SK-N-SH (cell line): ENCODE measurements at regions not wholly inside any gene's neighbourhood (a gene's known extent, or its start where the extent isn't known, plus 50 kb on each side); places are given as distances from the start of the nearest gene placed in this dataset.

Source experiments
- CTCF ChIA-PET: fragments of 300-600, 350-600 bp; formaldehyde crosslinking; extraction: SDS; loops from one replicate; lab custom pipeline; 2021; lab: Yijun Ruan, JAX
- POLR2A ChIA-PET: fragments of 350-600 bp; sonication (Branson Sonifier 250); formaldehyde crosslinking; extraction: SDS; loops from one replicate; lab custom pipeline; 2020; ENCODE audit warnings: antibody characterized with exemption, inconsistent platforms; lab: Yijun Ruan, JAX
- DNase-seq: peaks from one replicate; pipeline ENCODE4 v3.0.0; 2012
- H2AFZ ChIP-seq: fragments of 200-600 bp; sonication (generic); 2 replicates; pipeline ENCODE4 v1.8.1; 2016; ENCODE audit warnings: antibody characterized with exemption, mild to moderate bottlenecking, low read depth
- H3F3A ChIP-seq: fragments of 200-600 bp; sonication (generic); replicated peaks from 2 replicates; pipeline ENCODE3; 2016; ENCODE audit warnings: antibody characterized with exemption, mild to moderate bottlenecking; ENCODE audit not compliant: insufficient read depth
- H3K27ac ChIP-seq, 2 experiments: fragments of 200-500 bp in 1 of 2; fragments of 200-600 bp in 1 of 2; sonication (Bioruptor generic) in 1 of 2; sonication (generic), shearing (Covaris generic) in 1 of 2; 2 replicates each; pipeline versions ENCODE4 v1.5.1 to v1.6.1; 2014 to 2016; ENCODE audit warnings: low read depth in 2 of 2, inconsistent platforms in 1 of 2, low read length in 1 of 2, mild to moderate bottlenecking in 1 of 2, mixed read lengths in 1 of 2
- H3K27me3 ChIP-seq: fragments of 200-600 bp; sonication (generic), shearing (Covaris generic); 2 replicates; pipeline ENCODE4 v1.6.1; 2016; ENCODE audit warnings: mixed run types; ENCODE audit not compliant: insufficient read depth
- H3K36me3 ChIP-seq, 2 experiments: fragments of 200-500 bp in 1 of 2; fragments of 200-600 bp in 1 of 2; sonication (Bioruptor generic) in 1 of 2; sonication (generic) in 1 of 2; replicated peaks in 1 of 2; 2 replicates each; pipeline versions ENCODE3 to v1.5.1; 2014 to 2016; ENCODE audit warnings: low read length in 1 of 2, mild to moderate bottlenecking in 1 of 2; ENCODE audit not compliant: insufficient read depth in 2 of 2, control insufficient read depth in 1 of 2
- H3K4me1 ChIP-seq, 2 experiments: fragments of 200-500 bp in 1 of 2; fragments of 200-600 bp in 1 of 2; sonication (Bioruptor generic) in 1 of 2; sonication (generic), shearing (Covaris generic) in 1 of 2; 2 replicates each; pipeline versions ENCODE4 v1.5.1 to v1.6.1; 2014 to 2016; ENCODE audit warnings: low read depth in 1 of 2, low read length in 1 of 2, mixed run types in 1 of 2; ENCODE audit not compliant: insufficient read depth in 2 of 2, control insufficient read depth in 1 of 2
- H3K4me2 ChIP-seq: fragments of 200-600 bp; sonication (generic), shearing (Covaris generic); 2 replicates; pipeline ENCODE4 v1.6.1; 2017; ENCODE audit warnings: mixed run types
- H3K4me3 ChIP-seq, 2 experiments: fragments of 200-500 bp in 1 of 2; fragments of 200-600 bp in 1 of 2; sonication (Bioruptor generic) in 1 of 2; sonication (generic), shearing (Covaris generic) in 1 of 2; 2 replicates each; pipeline versions ENCODE4 v1.5.1 to v1.8.1; 2014 to 2016; ENCODE audit warnings: low read depth in 2 of 2, inconsistent platforms in 1 of 2, low read length in 1 of 2, mild to moderate bottlenecking in 1 of 2, mixed read lengths in 1 of 2, moderate library complexity in 1 of 2
- H3K79me2 ChIP-seq: fragments of 200-600 bp; sonication (generic); 2 replicates; pipeline ENCODE4 v1.8.1; 2017; ENCODE audit warnings: mild to moderate bottlenecking; ENCODE audit not compliant: insufficient read depth
- H3K9ac ChIP-seq: fragments of 200-600 bp; sonication (generic); 2 replicates; pipeline ENCODE4 v1.6.1; 2017; ENCODE audit warnings: mixed run types
- H3K9me2 ChIP-seq: fragments of 200-600 bp; sonication (generic); 2 replicates; pipeline ENCODE4 v1.6.1; 2017; ENCODE audit warnings: mixed run types
- H3K9me3 ChIP-seq: fragments of 200-600 bp; sonication (generic); 2 replicates; pipeline ENCODE4 v1.6.1; 2017; ENCODE audit warnings: mixed run types, mild to moderate bottlenecking, moderate library complexity
- H4K20me1 ChIP-seq: fragments of 200-600 bp; sonication (generic); 2 replicates; pipeline ENCODE4 v1.6.1; 2017; ENCODE audit warnings: mild to moderate bottlenecking, mixed run types; ENCODE audit not compliant: insufficient read depth
- CHD2 ChIP-seq: fragments of 150-350 bp; IDR thresholded peaks from 2 replicates; pipeline ENCODE4 v1.6.1; 2018; ENCODE audit warnings: low read length; ENCODE audit not compliant: partially characterized antibody
- ELF1 ChIP-seq: IDR thresholded peaks from 2 replicates; pipeline ENCODE4 v1.4.0; 2012
- EP300 ChIP-seq, 2 experiments: IDR thresholded peaks; 2 replicates each; pipeline versions ENCODE4 v1.4.0 to v1.6.1; 2012; ENCODE audit warnings: borderline replicate concordance in 1 of 2, low read depth in 1 of 2, low read length in 1 of 2
- EZH2phosphoT487 ChIP-seq: fragments of 200-600 bp; sonication (generic); IDR thresholded peaks from 2 replicates; pipeline ENCODE4 v1.6.1; 2017; ENCODE audit warnings: low read depth, mixed run types, mild to moderate bottlenecking, antibody characterized with exemption, moderate library complexity, borderline replicate concordance
- FOSL2 ChIP-seq: IDR thresholded peaks from 2 replicates; pipeline ENCODE4 v1.4.0; 2012; ENCODE audit warnings: low read depth, mild to moderate bottlenecking, moderate library complexity, borderline replicate concordance
- FOXJ3 ChIP-seq: sonication (generic); formaldehyde crosslinking; IDR thresholded peaks from 2 replicates; pipeline ENCODE4 v1.5.1; 2020; ENCODE audit warnings: mild to moderate bottlenecking, missing genetic modification reagents
- GATA2 ChIP-seq: sonication (generic); formaldehyde crosslinking; IDR thresholded peaks from 2 replicates; pipeline ENCODE4 v1.5.0; 2020; ENCODE audit warnings: mild to moderate bottlenecking, missing genetic modification reagents
- MAX ChIP-seq: IDR thresholded peaks from 2 replicates; pipeline ENCODE4 v1.4.0; 2012; ENCODE audit warnings: low read depth
- MEF2A ChIP-seq: IDR thresholded peaks from 2 replicates; pipeline ENCODE4 v1.4.0; 2012; ENCODE audit warnings: low read depth, borderline replicate concordance
- NFIC ChIP-seq: IDR thresholded peaks from 2 replicates; pipeline ENCODE4 v1.4.0; 2012; ENCODE audit warnings: borderline replicate concordance
- NRF1 ChIP-seq: IDR thresholded peaks from 2 replicates; pipeline ENCODE4 v1.6.1; 2012; ENCODE audit warnings: low read depth, mild to moderate bottlenecking, low read length
- TEAD4 ChIP-seq: IDR thresholded peaks from 2 replicates; pipeline ENCODE4 v1.4.0; 2012; ENCODE audit warnings: mild to moderate bottlenecking, borderline replicate concordance; ENCODE audit not compliant: insufficient read depth
- YY1 ChIP-seq: IDR thresholded peaks from 2 replicates; pipeline ENCODE4 v1.4.0; 2012; ENCODE audit warnings: low read depth, mild to moderate bottlenecking
- WGBS: methylation state at CpG from one replicate; pipeline ENCODE4 v1.1.6; 2017; ENCODE audit warnings: low lambda C conversion rate; 5-methylcytosine and 5-hydroxymethylcytosine counted together
- TF ChIP-seq, protein P1 (sequence below): IDR thresholded peaks from 2 replicates; pipeline ENCODE4 v1.6.1; 2012; ENCODE audit warnings: mild to moderate bottlenecking, low read depth, low read length, moderate library complexity
- TF ChIP-seq, protein P2 (sequence below): IDR thresholded peaks from 2 replicates; pipeline ENCODE4; 2012
- TF ChIP-seq, protein P3 (sequence below): IDR thresholded peaks from 2 replicates; pipeline ENCODE4 v1.4.0; 2012; ENCODE audit warnings: low read depth, borderline replicate concordance

- TF ChIP-seq, protein P1, sequence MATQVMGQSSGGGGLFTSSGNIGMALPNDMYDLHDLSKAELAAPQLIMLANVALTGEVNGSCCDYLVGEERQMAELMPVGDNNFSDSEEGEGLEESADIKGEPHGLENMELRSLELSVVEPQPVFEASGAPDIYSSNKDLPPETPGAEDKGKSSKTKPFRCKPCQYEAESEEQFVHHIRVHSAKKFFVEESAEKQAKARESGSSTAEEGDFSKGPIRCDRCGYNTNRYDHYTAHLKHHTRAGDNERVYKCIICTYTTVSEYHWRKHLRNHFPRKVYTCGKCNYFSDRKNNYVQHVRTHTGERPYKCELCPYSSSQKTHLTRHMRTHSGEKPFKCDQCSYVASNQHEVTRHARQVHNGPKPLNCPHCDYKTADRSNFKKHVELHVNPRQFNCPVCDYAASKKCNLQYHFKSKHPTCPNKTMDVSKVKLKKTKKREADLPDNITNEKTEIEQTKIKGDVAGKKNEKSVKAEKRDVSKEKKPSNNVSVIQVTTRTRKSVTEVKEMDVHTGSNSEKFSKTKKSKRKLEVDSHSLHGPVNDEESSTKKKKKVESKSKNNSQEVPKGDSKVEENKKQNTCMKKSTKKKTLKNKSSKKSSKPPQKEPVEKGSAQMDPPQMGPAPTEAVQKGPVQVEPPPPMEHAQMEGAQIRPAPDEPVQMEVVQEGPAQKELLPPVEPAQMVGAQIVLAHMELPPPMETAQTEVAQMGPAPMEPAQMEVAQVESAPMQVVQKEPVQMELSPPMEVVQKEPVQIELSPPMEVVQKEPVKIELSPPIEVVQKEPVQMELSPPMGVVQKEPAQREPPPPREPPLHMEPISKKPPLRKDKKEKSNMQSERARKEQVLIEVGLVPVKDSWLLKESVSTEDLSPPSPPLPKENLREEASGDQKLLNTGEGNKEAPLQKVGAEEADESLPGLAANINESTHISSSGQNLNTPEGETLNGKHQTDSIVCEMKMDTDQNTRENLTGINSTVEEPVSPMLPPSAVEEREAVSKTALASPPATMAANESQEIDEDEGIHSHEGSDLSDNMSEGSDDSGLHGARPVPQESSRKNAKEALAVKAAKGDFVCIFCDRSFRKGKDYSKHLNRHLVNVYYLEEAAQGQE = no peak
- TF ChIP-seq NRF1 = no peak
Measured at GRCh38 chr4:162793004-162793403, 373.7 kb downstream of the NAF1 start (continued).

DNA sequence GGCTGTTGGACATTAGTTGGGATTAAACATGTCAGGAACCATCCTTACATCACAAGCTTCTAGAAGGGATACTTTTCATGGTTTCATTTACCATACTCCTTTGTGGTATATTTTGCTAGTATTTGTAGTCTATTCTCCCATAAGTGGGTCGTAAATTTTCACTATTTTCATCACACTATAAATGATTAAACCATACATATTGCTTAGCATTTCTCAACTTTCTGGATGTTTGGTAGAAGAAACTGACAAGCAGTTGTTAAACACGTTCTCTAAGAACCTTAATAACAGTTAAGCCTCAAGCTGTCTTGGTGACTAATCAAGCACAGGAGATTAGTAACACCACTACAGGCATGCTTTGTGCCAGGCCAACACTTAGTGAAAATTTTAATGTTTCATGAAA is 375.5 kb downstream of the NAF1 start:
- peaks cover 20% of the 10 kb centered on the region for H3F3A ChIP-seq
- no peaks in the 10 kb centered on the region for H3K9me3 ChIP-seq
- H4K20me1 ChIP-seq = no peaks in the 10 kb centered on the region
- no peaks in the 10 kb centered on the region for H3K79me2 ChIP-seq
- TF ChIP-seq CHD2 (no peak), FOSL2 (no peak), GATA2 (no peak), MAX (no peak), EP300 (IDR thresholded peaks at IDR 0.05; ENCODE audit: borderline replicate concordance in 1 of 2, low read depth in 1 of 2, low read length in 1 of 2) (no peak), ELF1 (no peak), MEF2A (no peak), FOXJ3 (CRISPR knock-in tag) (no peak), NRF1 (no peak), YY1 (no peak), NFIC (no peak), TEAD4 (no peak), EZH2phosphoT487 (no peak)
- TF ChIP-seq, protein P2, sequence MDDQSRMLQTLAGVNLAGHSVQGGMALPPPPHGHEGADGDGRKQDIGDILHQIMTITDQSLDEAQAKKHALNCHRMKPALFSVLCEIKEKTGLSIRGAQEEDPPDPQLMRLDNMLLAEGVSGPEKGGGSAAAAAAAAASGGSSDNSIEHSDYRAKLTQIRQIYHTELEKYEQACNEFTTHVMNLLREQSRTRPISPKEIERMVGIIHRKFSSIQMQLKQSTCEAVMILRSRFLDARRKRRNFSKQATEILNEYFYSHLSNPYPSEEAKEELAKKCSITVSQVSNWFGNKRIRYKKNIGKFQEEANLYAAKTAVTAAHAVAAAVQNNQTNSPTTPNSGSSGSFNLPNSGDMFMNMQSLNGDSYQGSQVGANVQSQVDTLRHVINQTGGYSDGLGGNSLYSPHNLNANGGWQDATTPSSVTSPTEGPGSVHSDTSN = no peak
- TF ChIP-seq, protein P3, sequence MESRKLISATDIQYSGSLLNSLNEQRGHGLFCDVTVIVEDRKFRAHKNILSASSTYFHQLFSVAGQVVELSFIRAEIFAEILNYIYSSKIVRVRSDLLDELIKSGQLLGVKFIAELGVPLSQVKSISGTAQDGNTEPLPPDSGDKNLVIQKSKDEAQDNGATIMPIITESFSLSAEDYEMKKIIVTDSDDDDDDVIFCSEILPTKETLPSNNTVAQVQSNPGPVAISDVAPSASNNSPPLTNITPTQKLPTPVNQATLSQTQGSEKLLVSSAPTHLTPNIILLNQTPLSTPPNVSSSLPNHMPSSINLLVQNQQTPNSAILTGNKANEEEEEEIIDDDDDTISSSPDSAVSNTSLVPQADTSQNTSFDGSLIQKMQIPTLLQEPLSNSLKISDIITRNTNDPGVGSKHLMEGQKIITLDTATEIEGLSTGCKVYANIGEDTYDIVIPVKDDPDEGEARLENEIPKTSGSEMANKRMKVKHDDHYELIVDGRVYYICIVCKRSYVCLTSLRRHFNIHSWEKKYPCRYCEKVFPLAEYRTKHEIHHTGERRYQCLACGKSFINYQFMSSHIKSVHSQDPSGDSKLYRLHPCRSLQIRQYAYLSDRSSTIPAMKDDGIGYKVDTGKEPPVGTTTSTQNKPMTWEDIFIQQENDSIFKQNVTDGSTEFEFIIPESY = no peak
- TF ChIP-seq, all 33 proteins: peak for 0
- ChIA-PET POLR2A (no interaction called here), CTCF (no interaction called here)
- DNase-seq = no peak
- H3K4me3 ChIP-seq = no peak overlapping the region
- H3K9ac ChIP-seq = no peak overlapping the region
- H3K9me2 ChIP-seq = no peaks in the 10 kb centered on the region
- H3K4me2 ChIP-seq = no peak overlapping the region
- H2AFZ ChIP-seq = peak overlapping the region; percentile 74; the same call in 1 of the 2 replicates
- no peaks in the 10 kb centered on the region for H3K27me3 ChIP-seq
- no peak overlapping the region; a peak in 1 of 4 replicates for H3K27ac ChIP-seq
- H3K4me1 ChIP-seq = peaks cover 0 to 5% of the 10 kb centered on the region in 2 experiments; a peak in 2 of 4 replicates
- H3K36me3 ChIP-seq = no peaks in the 10 kb centered on the region
- WGBS = 22% methylated on average over 2 of the region's 2 CpGs
